ENCODE measurements at regions not wholly inside any gene's neighbourhood (a gene's known extent, or its start where the extent isn't known, plus 50 kb on each side); places are given as distances from the start of the nearest gene placed in this dataset.

DNA sequence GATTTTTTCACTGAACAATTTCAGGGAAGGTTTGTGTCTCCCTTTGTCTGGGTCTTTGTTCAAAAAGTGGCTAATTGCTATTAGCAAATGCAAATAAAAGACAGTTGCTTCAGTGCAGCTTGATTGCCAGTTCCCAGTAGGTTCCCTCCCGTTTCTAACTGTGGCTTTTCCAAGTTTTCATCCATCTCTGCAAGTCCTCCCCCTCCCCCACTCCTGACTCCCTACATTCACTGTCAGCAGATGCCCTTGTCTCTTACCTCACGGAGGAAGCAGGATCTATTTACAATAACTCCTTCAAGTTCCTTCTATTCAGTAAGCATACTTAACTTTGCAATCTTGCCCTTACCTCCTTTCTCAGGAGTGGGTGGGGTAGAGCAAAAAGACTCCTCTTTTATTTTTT, 55.4 kb upstream of the SCEL start:
- no peak for DNase-seq

DNA sequence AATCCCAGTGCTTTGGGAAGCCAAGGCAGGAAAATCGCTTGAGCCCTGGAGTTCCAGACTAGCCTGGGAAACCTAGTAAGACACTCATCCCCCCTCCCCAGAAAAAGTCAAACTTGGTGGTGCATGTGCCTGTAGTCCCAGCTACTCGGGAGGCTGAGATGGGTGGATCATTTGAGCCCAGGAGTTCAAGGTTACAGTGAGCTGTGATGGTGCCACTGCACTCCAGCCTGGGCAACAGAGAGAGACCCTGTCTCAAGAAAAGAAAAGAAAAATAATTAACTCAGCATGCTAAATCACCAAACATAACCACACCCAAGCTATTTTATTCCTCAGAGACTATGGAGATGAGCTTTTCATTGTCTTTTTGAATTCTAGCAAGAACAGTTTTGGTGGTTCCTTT, 56.2 kb upstream of the SCEL start:
- no peak for DNase-seq
- in situ Hi-C loops (cut with MboI; ENCODE audit: low pct_unique_long_range_greater_than_20kb, low sequenced_read_pairs): no loop called here

More for the DNA sequence above, 55.4 kb upstream of the SCEL start:
- in situ Hi-C loops (cut with MboI; ENCODE audit: low pct_unique_long_range_greater_than_20kb, low sequenced_read_pairs): no loop called here

DNA sequence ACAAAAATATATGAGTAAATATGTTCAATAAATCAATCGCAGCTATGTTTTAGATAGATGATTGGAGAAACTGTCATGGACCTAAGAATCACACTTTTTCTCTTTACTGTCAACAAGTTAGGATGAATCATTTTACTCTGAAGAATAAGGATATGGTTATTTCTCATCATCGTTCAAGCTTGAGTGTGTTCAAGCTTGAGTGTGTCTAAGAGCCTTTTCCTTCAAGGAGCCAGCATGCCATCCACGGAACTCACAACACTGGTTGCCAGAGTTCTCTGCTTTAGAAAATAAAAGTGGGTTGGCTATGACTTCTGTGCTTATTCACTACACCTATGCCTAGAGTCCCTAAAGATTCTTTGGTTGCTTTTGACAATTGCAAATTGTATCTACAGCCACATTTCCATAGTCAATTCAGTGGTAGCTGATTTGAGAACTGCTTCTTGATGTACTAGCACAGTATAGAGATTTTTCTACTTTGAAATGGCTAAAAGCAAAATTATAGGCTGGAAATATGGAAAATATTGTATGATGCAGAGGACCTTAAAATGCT, 58.1 kb upstream of the SCEL start:
- in situ Hi-C loops (cut with MboI; ENCODE audit: low pct_unique_long_range_greater_than_20kb, low sequenced_read_pairs): no loop called here

DNA sequence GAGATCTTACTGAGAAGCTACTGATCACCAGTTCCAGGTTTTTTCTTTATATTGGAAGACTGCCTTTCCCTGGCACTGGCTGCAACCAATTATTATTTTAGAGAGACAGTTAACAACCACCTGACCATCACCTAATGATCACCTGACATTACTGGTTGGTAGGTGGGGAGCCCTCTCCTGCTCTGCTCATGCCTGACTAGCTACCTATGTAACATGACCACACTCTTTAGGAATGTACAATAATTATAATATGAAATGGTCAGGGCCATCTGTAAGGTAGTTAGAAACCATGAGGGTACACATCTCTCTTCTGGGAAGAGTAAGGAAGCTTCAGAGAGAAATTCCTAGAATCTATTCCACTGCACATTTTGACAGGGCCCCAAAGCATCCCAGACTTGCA, 59.0 kb upstream of the SCEL start:
- in situ Hi-C loops (cut with MboI; ENCODE audit: low pct_unique_long_range_greater_than_20kb, low sequenced_read_pairs): no loop called here
- DNase-seq: no peak

More for the DNA sequence above, 58.1 kb upstream of the SCEL start:
- no peak for DNase-seq

DNA sequence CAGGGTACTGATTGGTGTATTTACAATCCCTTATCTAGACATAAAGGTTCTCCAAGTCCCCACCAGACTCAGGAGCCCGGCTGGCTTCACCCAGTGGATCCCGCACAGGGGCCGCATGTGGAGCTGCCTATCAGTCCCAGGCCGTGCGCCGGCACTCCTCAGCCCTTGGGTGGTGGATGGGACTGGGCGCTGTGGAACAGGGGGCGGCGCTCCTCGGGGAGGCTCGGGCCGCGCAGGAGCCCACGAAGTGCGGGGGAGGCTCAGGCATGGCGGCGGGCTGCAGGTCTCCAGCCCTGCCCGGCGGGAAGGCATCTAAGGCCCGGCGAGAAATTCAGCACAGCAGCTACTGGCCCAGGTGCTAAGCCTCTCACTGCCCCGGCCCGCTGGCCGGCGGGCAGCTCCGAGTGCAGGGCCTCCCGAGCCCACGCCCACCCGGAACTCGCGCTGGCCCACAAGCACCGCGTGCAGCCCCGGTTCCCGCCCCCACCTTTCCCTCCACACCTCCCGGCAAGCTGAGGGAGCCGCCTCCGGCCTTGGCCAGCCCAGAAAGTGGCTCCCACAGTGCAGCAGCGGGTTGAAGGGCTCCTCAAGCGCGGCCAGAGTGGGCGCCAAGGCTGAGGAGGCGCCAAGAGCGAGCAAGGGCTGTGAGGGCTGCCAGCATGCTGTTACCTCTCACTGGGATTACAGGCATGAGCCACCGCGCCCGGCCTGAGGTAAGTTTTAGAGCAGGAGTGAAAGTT, 60.0 kb upstream of the SCEL start:
- in situ Hi-C loops (cut with MboI; ENCODE audit: low pct_unique_long_range_greater_than_20kb, low sequenced_read_pairs): no loop called here
- DNase-seq: no peak

DNA sequence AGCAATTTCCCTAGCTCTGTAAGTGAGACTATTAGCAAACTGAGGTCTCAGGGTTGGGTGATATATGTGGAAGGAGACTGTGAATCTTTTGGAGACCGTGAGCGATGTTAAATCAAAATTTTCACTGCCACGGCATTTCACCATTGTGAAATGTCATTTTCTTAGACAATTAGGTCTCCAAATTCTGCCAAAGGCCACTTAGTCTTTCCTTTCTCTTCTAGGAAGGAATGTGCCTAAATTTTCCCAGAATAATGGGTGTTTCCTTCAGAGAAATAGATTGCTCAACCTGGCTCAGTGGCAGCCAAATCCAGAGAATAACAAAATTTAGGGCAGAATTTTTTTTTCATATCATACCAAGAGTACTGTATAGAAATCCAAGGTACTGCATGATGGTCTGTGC, 64.5 kb upstream of the SCEL start:
- no peak for DNase-seq
- in situ Hi-C loops (cut with MboI; ENCODE audit: low pct_unique_long_range_greater_than_20kb, low sequenced_read_pairs): no loop called here

DNA sequence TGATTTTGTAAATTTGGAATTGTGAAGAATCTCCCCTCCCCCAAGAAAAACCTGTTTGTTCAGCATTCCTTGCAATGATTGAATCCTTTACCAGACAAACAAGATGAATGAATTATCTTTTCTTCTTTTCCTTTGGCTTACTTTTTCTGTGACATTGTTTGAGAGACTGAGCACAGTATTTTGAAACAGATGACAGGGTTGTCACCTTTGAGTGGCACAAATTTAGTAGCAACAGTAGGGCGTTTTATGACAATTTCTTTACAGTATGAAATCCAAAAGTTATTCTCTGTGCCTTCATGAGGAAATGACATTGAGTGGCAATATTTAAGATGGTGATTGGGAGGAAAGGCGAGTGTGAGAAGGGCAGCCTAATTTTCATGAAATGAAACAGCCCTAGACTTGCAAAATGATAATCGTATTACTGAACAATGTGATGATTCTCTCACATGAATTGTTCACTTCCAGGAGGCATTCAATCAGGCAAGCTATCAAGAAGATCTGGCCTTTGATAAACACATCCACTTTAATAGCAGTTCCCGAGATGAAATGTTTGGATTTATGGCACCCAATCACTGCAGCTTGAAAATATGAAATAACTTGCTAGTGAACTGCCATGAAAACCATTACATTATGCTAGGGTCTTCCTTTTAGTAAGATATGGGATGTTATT, 68.6 kb upstream of the SCEL start:
- no peak for DNase-seq
- in situ Hi-C loops (cut with MboI; ENCODE audit: low pct_unique_long_range_greater_than_20kb, low sequenced_read_pairs): no loop called here

DNA sequence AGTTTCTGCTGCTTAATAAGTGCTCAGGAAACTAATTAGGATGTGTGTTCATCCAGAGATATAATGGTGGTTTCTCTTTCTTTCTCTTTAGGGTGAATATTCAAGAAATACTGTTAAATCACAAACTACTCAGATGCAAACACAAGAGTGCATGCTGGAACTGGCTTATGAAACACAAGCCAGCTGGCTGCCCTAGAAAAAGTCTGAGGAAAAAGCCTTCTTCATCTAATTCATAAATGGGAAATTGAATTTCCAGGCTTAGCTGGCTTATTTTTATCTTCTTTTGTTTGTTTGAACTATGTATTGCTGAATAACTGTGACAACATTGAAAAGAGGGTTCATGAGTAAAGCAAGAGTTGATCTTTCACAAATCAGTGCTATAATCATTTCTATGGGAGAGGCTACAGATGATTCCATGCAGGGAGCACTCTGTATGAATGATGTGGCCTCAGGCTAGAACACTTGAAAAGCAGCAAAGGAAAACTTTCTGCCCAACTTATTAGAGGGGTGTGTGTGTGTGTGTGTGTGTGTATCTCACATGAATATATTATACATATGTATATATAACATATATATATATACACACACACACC, 69.8 kb upstream of the SCEL start:
- no peak for DNase-seq
- in situ Hi-C loops (cut with MboI; ENCODE audit: low pct_unique_long_range_greater_than_20kb, low sequenced_read_pairs): no loop called here

DNA sequence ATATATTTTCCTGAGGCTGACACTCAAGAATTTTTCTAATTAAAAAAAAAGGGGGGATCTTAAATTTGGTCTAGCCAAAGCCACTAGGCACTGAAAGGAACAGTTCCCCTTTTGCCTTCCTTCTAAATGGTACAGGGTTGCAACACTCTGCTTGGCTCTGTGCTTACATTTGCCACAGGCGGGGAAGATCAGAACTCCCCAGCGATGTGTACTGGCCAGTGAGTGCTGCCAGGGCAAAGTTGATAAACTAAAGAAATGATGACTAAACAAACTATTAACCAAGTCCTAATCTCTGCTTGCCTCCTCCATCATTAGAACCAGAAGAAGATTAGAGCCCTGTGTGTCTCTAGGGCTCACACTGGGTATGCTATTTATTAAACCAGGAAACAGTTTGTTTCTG, 75.3 kb upstream of the SCEL start:
- DNase-seq: peak; percentile 44
- in situ Hi-C loops (cut with MboI; ENCODE audit: low pct_unique_long_range_greater_than_20kb, low sequenced_read_pairs): no loop called here

DNA sequence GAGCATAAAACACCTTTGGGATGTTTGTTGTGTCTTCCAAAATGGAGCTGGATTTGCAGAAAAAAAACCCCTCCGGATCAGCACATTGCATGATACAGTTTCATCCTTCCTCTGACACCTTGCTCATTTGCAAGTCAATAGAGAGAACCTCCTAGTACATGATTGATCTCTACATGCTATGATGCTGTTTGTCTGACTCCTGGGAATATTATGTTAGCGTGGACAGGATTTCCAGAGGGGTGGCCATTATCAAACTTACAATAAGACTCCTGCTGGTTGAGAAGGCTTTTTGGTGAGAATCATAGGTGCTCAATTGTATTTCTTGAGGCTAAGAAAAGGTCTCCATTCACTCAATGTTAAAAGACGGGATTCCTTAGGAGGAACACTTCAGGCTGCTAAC, 75.9 kb upstream of the SCEL start:
- in situ Hi-C loops (cut with MboI; ENCODE audit: low pct_unique_long_range_greater_than_20kb, low sequenced_read_pairs): no loop called here
- no peak for DNase-seq

DNA sequence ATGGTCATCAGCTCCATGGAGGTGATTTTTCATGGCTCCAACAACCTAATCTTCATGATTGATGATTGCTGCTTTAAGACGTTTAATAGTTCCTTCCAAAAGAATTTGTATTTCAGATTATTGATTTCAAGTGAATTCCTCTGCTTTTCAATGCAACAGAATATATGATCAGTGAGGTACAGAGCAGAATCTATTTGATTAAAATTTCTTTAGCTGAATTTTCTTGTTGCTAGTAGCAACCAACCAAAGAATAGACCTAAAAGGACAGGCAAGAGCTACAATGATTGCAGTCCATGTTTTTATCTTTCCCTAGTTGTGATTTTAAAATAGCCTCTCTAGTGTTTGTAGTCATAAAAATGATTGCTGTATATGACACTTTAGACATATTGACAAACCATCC, 76.8 kb upstream of the SCEL start:
- DNase-seq: no peak
- in situ Hi-C loops (cut with MboI; ENCODE audit: low pct_unique_long_range_greater_than_20kb, low sequenced_read_pairs): no loop called here

DNA sequence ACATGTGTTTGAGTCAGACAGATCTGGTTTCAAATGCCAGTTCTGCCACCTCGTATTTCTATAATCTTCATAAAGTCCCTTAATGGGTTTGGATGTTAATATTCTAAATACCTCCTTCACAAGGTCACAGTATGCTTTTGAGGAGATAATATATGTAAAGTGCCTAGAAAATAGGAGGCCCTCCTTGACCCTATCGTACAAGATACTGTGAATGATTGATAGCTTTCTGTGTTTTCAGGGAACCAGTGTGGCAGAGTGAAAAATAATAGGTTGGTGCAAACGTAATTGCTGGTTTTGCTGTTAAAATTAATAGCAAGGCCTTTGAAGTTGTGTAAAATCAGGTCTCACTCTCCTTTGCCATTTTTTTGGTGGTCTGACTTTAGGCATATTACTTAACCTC, 77.5 kb upstream of the SCEL start:
- DNase-seq: no peak
- in situ Hi-C loops (cut with MboI; ENCODE audit: low pct_unique_long_range_greater_than_20kb, low sequenced_read_pairs): no loop called here

DNA sequence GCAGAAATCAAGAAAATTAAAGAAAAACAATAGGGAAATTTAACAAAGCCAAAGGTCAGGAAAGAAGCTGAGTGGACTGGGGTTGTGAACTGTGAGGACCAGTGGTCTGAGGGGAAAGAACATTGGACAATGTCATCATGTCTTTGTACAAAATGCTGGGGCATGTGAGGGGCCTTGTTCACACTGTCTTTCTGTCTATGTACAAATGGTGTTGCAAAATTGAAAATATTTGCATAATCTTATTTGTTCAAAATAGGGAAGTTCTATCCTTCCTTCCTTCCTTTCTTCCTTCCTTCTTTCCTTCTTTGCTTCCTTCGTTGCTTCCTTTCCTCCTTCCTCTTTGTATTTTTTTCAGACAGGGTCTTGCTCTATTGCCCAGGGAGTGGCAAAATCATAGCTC, 79.2 kb upstream of the SCEL start:
- in situ Hi-C loops (cut with MboI; ENCODE audit: low pct_unique_long_range_greater_than_20kb, low sequenced_read_pairs): no loop called here
- DNase-seq: no peak

DNA sequence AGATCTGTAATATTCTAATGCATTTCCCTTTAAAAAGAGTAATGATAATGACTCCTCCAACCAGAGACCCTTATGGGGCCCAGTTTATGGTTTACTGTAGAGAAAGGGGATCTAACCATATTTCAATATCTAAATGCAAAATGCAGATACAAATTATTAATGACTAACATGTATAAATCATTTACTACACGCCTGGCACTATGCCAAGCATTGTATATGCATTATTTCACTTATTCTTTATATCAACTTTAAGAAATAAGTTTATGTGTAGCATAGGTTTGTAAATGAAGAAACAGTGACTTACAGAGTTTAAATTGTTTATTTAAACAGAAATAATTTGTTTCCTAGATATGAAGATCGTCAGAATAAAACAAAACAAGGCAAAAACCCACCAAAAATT, 86.2 kb upstream of the SCEL start:
- DNase-seq: no peak
- in situ Hi-C loops (cut with MboI; ENCODE audit: low pct_unique_long_range_greater_than_20kb, low sequenced_read_pairs): no loop called here

DNA sequence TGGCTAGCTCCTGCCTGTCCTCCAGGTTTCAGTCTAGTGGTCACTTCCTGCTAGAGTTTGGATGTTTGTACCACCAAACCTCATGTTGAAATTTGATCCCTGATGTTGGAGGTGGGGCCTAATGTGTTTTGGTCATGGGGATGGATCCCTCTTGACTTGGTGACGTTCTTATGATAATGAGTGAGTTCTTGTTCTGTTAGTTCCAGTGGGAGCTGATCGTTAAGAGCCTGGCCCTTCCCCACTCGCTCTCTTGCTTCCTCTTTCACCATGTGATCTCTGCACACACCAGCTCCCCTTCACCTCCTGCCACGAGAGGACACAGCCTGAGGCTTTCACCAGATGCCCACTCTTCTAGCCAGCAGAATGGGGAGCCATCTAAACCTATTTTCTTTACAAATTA, 86.8 kb upstream of the SCEL start:
- DNase-seq: peak; percentile 55
- in situ Hi-C loops (cut with MboI; ENCODE audit: low pct_unique_long_range_greater_than_20kb, low sequenced_read_pairs): no loop called here

DNA sequence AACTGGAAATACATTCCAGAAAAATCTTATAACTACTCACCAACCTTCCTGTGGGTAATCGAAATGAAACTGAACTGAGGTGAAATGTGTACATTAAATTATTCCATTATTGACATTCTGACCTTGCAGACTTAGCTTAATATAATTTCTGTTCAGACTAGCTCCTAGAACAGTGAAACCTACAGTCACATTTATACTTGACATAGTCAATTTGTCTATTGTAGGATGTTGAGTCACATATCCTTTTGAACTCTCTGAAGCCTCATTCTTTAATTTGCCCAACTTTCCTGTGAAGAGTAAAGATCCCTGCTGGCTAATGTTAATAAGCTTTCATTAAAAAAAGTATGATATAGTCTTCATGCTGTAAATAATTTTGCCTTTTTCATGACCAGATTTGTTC, 92.0 kb upstream of the SCEL start:
- in situ Hi-C loops (cut with MboI; ENCODE audit: low pct_unique_long_range_greater_than_20kb, low sequenced_read_pairs): no loop called here
- DNase-seq: no peak

DNA sequence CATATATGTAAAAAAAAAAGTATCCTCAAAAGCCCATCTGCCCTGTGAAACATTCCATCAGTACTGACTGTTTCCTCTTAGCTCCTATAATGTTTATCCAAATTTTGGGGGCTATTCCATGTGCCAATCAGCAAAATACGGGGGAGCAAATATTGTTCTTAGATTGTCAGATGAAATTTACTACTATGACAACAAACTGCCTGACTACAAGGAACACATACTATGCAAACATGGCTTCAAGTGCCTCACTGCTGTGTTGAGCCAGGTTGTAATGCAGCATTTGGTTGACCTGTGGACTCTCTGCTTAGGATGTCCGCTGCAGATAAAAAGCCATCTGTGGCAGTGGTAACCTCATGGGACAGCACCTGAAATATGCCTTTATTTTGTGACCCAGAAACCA, 98.2 kb upstream of the SCEL start:
- in situ Hi-C loops (cut with MboI; ENCODE audit: low pct_unique_long_range_greater_than_20kb, low sequenced_read_pairs): no loop called here
- DNase-seq: no peak

DNA sequence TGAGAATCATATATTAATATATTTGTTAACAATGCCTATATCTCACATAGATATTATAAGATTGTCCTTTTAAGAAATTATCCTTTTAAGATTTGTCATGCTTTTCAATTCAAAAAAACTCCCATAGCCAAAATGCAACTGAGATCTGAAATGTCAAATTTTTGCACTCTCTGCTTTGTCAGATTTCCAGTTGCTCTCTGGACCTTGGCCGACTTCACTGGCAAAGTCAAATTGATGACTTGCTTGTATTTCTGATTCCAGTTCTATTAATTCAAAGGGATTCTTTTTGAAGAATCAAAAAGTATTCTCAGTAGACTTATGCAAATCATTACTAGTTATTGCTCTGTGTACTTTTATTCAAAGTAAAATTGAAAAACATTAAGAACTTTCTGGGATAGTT, 101.2 kb upstream of the SCEL start:
- in situ Hi-C loops (cut with MboI; ENCODE audit: low pct_unique_long_range_greater_than_20kb, low sequenced_read_pairs): no loop called here

DNA sequence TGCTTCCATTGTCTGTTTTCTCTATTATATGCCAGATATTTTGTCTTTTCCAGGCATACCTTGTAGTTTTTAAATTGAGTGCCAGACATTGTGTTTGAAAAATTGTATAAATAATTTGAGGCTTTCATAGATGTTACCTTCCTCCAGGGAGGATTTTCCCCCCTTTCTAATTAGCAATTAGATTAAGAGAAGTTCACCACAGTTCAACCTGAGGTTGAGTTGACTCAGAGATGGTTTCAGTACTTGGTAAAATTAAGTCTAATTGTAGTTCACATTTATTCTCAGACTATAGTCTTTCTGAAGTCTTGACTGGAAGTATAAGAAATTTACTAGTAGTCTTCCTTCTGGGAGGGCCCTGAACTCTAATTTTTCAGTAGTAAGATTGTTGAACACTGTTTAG, 104.1 kb upstream of the SCEL start:
- no peak for DNase-seq
- in situ Hi-C loops (cut with MboI; ENCODE audit: low pct_unique_long_range_greater_than_20kb, low sequenced_read_pairs): no loop called here

More for the DNA sequence above, 101.2 kb upstream of the SCEL start:
- no peak for DNase-seq

DNA sequence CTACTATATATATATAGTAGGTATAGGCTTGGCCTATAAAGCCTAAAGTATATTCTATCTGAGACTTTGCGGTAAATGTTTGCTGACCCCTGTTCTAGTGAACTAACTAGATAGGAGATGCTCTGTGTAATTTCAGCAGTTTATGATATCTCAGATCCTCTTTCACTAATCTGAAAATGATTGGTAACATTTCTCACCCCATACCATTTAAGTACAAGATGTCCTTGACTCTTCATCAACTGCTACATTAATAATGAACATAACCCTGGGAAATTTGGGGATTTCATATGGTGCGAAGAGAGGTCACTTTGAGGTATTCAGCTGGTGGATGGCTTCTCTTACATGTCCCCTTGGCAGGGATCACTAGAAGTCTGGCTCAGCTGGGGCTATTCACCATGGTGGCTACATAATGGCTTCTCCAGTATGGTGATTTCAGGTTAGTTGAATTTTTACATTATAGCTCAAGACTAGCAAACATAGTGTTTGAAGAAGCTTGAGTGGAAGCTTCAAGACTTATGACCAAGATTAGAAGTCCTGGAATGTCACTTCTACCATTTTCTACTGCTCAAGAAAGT, 103.6 kb upstream of the MYCBP2 start:
- DNase-seq: no peak
- in situ Hi-C loops (cut with MboI; ENCODE audit: low pct_unique_long_range_greater_than_20kb, low sequenced_read_pairs): no loop called here
